Stimulated activated CD8-positive, alpha-beta memory T cell treated with anti-CD3 and anti-CD28 coated beads, Interleukin-15, amount 100 ng/mL, for 24 hours (primary cell): ENCODE measurements at regions not wholly inside any gene's neighbourhood (a gene's known extent, or its start where the extent isn't known, plus 50 kb on each side); places are given as distances from the start of the nearest gene placed in this dataset.
"Not testable (repeated sequence)": the region's sequence is repeated elsewhere in the genome, so short reads cannot be mapped to it uniquely, and the experiment has no call there.

ENCODE experiments used
- DNase-seq: peaks from one replicate; pipeline ENCODE4 v3.0.0-alpha.2; 2020; ENCODE audit warnings: low read depth

DNA sequence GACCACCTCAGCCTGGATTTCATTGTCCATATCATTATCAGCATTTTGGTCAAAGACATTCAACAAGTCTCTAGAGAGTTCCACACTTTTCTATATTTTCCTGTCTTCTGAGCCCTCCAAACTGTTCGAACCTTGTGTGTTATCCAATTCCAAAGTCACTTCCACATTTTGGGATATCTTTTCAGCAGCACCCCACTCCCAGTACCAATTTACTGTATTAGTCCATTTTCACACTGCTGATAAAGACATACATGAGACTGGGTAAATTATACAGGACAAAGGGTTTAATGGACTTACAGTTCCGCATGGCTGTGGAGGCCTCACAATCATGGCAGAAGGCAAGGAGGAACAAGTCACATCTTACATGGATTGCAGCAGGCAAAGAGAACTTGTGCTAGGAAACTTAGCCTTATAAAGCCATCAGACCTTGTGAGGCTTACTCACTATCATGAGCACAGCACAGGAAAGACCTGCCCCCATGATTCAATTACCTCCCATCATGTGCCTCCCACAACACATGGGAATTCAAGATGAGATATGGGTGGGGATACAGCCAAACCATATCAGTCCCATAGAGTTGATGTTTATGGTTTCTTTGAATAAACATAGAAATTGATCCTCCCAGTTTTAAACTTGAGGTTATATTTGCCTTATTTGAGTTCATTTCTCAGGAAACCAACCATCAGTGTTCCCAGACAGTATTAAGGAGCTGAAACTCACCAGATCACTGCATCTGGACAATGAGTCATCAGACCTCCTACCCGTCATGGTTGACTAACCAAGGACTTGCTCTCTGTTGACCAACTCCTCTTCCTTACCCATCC is 322.7 kb upstream of the DUSP10 start:
- no peak for DNase-seq

GRCh38 chr1:222062640-222063039 is 320.8 kb upstream of the DUSP10 start:
- DNase-seq, result no peak

DNA sequence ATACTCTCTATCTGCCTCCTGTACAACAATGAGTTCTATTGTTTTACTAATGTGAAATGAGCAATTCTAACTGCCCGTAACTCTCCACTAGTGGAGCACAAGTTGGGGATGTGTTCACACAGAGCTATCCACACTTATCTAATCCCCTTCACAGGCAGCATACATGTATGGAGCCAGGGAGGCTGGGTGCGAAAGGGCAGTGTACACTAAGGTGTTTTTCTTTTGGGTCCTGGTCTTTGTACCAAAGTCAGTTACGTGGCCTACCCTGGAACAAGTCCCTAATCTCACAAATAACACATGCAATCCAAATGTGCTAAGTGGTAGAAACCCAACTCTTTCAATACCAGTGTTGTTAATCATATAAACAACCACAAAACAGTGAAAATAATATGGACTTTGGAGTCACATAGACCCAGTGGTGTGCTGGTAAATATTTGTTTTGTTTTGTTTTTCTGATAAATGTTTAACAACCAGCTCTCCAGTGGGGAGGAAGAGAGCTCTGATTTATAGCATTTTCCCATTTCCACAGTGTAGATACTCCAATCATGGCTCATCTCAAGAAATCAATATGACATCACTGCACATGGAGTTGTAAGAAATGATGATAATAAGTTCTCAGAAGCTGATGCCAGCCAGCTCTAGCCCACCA is 319.9 kb upstream of the DUSP10 start:
- no peak for DNase-seq

DNA sequence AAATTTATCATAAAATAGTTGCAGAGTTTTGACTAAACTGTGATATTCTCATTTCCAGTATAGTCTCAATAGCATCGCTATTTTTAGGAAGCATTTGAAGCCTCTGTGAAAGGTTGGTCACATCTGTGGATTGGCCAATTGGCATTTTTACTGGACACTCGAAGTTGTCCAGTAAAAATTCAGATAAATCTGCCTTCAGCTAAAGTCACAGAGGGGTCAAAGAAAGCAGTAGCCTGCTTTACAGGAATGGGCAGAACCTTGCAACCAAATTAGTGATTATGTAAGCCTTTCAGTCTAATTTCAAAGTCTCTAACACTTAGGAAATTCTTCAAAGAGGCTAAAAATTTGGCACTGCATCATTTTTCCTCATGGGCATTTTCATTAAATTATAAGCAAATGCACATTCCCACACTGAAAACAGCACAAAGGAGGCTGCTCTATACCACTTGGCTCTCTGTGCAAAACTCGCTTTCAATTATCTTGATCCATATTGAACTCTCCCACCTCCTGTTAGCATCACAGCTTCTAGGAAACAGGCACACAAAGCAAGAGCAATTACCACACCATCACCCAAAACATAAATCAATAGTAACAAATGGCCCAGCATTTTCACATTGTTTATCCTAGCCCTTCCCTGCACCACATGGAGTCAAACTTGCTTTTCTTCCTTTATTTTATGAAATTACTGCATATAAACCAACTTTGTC is 318.5 kb upstream of the DUSP10 start:
- no peak for DNase-seq

DNA sequence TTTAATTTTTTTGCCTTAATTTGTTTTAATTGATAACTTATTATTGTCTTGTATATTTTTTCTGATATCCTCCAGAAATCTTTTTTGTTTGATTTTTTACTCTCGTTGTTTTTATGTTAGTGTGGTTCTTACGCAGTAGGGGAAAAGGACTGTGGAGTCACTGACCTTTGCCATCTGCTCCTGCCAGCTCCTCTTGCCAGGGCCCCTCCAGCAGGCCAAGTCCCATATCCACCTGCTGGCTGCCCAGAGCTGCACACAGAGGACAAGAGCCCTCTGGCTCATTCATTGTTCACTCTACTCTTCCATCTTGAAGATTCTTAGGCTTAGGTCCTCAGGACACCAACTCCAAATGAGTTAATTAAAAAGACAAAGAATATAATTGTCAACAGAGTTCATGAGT is 316.4 kb upstream of the DUSP10 start:
- no peak for DNase-seq

DNA sequence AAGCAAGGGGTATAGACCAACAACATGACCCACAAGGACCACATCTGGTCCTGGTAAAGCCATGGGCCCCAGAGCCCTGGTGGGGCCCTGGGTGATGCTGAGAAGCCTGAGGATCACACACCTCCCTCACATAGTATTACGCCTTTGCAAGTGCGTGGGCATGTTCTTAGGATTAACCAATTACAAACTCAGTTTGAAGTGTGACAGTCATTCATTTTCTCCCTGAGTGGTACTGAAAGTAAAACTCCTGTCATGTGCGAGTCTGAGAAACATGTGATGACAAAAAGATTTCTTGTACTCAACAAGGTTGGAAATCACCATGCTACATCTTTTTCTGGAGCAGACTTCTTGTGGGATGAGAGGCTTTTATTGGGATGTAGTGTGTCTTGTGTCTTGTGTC is 315.3 kb upstream of the DUSP10 start:
- DNase-seq, result no peak

DNA sequence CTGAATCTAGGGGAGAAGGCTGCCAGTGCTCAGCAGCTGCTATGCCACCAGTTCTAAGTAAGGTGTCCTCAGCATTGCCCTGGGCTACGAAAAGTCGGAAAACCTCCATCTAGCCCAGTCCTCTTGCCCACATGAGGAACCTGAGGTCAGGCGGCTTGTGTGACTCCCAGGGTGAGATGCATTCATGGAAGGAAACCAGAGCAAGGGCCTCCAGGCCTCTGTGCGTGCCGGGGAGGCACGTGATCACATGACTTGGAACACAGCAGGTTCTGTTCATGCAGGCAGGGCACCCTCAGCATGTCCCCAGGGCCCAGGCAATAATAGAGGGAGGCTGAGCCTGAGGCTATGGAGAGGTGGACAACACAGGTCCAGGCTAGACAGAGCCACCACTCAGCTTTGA is 312.5 kb upstream of the DUSP10 start:
- no peak for DNase-seq

GRCh38 chr1:222053790-222054294 is 312.0 kb upstream of the DUSP10 start:
- no peak for DNase-seq

GRCh38 chr1:222051311-222051710 is 309.4 kb upstream of the DUSP10 start:
- DNase-seq, result not testable (repeated sequence)

- DNase-seq, result not testable (repeated sequence)
Observed at GRCh38 chr1:222049661-222050060, 307.8 kb upstream of the DUSP10 start.

- no peak for DNase-seq
Observed at GRCh38 chr1:222049176-222049575, 307.3 kb upstream of the DUSP10 start.

GRCh38 chr1:222048094-222048595 is 306.3 kb upstream of the DUSP10 start:
- DNase-seq, result no peak

GRCh38 chr1:222047366-222047765 is 305.5 kb upstream of the DUSP10 start:
- DNase-seq, result no peak

DNA sequence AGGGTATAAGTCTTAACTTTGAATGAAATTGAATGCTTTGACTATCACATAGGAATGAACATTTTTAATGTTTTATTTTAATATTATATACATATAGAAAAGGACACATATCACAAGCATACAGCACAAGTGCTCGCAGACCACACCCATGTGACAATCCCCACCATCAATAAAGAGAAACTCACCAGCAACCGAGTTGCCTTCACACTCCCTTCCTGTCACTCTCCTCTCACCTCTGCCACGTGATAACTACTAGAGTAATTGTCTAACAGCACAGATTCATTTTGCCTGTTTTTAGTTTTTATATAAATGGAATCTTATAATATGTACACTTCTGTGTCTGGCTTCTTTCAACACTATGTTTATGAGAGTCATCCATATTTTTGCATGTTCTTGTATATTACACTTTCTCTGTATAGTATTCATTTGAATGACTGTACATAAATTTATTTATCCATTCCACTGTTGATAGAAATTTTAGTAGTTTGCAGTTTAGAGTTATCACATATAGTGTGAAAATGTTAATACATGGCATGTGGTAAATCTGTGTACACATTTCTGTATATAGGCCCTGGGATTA is 304.9 kb upstream of the DUSP10 start:
- DNase-seq, result no peak

- no peak for DNase-seq
Observed at GRCh38 chr1:222045786-222046185, 303.9 kb upstream of the DUSP10 start.

GRCh38 chr1:222045236-222045635 is 303.3 kb upstream of the DUSP10 start:
- DNase-seq, result no peak

DNA sequence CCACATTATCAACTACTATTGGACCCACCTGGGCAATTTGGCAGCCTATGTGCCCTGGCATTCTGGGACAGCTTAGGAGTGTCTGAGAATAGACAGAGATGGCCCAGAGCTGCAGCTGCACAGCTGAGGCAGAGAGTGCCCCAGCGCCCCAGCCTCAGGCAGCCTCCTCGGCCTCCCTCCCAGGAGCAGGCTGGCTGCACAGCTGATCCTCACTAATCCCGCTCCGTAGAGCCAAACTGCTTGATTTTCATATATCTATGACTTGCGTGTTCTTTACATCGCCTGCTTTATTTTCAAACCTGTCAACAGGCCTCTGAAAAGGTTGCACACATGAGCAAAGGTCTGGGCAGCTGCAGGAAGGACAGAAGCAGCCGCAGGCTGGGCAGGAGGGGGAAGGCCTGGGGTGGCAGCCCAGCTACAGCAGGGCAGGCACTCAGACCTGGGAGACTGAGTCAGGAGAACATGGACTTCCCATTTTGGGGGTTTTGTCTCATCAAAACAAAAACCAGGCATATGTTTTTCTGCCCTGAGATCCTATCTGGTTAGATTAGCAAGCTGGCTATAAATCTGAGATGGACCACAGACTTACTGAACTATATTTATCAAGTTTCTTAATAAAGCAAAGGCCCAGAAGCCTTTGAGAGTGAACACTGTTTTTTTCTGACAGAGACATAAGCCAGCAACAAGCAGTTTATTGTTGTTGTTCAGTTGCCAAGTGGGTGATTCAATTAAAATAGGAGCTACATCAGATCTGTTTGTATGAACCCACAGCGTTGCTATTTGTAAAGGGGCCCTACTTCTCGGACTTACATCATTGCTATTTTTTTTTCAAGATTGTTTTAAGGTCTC is 301.8 kb upstream of the DUSP10 start:
- DNase-seq, result no peak

GRCh38 chr1:222042120-222042519 is 300.2 kb upstream of the DUSP10 start:
- no peak for DNase-seq

DNA sequence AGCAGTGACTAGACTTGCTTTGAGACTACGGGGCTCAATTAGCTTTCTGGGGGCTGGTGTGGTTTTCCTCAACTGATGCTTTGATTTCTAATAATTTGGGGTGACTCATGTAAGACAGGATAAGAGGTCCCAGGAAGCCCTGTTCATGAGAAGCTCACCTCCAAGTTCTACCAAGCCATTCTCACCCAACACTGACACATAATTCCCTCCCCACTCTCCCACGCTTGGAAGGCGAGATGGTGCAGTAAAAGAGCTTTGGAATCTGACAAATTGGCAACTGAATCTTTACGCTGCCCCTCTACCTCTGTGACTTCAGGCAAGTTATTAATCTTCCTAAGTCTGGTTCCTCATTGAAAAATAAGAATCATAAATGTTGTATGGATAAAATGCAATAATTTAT is 299.1 kb upstream of the DUSP10 start:
- DNase-seq, result no peak

- no peak for DNase-seq
Observed at GRCh38 chr1:222040121-222040805, 298.4 kb upstream of the DUSP10 start.

- DNase-seq, result no peak
Observed at GRCh38 chr1:222038971-222039370, 297.1 kb upstream of the DUSP10 start.
